Stomach (tissue), 4 donors: ENCODE measurements at regions not wholly inside any gene's neighbourhood (a gene's known extent, or its start where the extent isn't known, plus 50 kb on each side); places are given as distances from the start of the nearest gene placed in this dataset.

Experiments
- EP300 ChIP-seq: sonication (generic); formaldehyde crosslinking; IDR thresholded peaks from one replicate; pipeline ENCODE4 v1.6.1; 2017; ENCODE audit warnings: antibody characterized with exemption
- POLR2A ChIP-seq, 4 donors: fragments of 450-650 bp; IDR thresholded peaks; one replicate each; pipeline ENCODE4 v1.6.1; 2016; ENCODE audit warnings: antibody characterized with exemption in 4 of 4, control low read depth in 2 of 4, mild to moderate bottlenecking in 1 of 4, moderate library complexity in 1 of 4

DNA sequence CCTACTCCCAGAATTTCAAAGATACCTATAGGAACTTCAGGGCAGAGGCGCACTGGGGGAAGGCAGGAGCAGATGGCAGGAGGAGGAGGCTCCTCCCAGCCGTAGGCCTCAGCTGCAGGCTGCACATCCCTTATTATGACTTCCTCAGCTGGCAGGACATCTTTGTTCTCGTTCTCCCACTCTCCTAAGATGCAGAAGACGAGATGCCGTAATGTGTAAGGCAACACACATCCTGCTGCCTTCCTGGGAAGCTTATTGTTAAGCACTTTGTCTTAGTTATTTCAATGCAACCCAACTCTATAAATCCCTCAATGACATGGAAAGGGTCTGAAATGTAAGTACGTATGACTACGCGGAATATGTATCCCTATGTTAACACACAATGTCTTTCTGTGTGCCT lies 599.8 kb upstream of the MGMT start:
- TF ChIP-seq POLR2A (IDR thresholded peaks at IDR 0.05) (no peak), EP300 (no peak)
